GM23248 (cell line): ENCODE measurements at regions not wholly inside any gene's neighbourhood (a gene's known extent, or its start where the extent isn't known, plus 50 kb on each side); places are given as distances from the start of the nearest gene placed in this dataset.
"Not testable (repeated sequence)": the region's sequence is repeated elsewhere in the genome, so short reads cannot be mapped to it uniquely, and the experiment has no call there.

Experiments
- EZH2 ChIP-seq: fragments of 200-600 bp; sonication (generic); IDR thresholded peaks from 2 replicates; pipeline ENCODE4 v1.6.1; 2018; ENCODE audit warnings: antibody characterized with exemption, mild to moderate bottlenecking; ENCODE audit not compliant: insufficient read depth, poor library complexity, severe bottlenecking
- EZH2phosphoT487 ChIP-seq: fragments of 200-600 bp; sonication (generic); IDR thresholded peaks from 2 replicates; pipeline ENCODE4 v1.6.1; 2018; ENCODE audit warnings: antibody characterized with exemption, moderate library complexity, mild to moderate bottlenecking, low read depth; ENCODE audit not compliant: insufficient read depth

DNA sequence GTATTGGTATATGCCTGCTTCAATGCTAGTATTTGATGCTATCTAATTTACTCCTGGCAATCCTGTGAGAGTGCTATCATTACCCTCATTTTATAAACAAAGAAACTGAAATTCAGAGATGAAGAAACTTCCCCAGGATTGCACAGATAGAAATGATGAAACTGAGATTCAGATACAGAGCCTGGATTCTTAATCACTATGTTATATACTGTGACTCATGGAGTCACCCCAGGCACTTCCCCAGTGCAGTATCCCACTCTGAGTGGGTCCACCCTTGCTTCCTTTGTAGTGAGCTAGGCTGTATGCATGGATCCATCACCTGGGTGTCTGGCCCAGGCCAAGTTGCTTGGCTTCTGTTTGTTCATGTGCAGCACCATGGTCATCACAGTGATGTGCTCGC lies 133.9 kb downstream of the TRIM43 start:
- not testable (repeated sequence) for TF ChIP-seq EZH2, EZH2phosphoT487
